HG03280 (cell line): ENCODE measurements at regions not wholly inside any gene's neighbourhood (a gene's known extent, or its start where the extent isn't known, plus 50 kb on each side); places are given as distances from the start of the nearest gene placed in this dataset.

Experiments used
- ATAC-seq: cut with Tn5 transposase; IDR thresholded peaks from one replicate; pipeline ENCODE4 v1.9.1; 2021; ENCODE audit warnings: mild to moderate bottlenecking, moderate library complexity; ENCODE audit not compliant: unreplicated experiment

DNA sequence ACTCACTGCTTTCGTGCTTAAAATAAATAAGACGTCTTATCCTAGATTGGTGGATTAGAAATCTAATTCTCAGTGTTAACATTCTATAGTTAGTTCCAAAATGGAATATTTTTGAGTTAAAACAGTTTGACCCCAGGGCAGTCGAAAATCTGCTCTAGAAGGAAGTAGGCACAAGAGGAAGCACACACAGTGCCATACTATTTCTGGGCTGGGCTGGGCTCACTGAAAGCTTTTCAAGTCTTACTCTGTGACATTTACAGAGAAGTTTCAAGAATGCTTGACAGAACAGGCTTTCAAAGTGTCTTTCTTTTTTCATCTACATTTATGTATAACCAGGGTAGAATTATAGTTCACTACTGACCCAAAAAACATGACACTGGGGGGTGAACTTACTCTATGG, 209.8 kb downstream of the SOD2 start:
- ATAC-seq = no peak

DNA sequence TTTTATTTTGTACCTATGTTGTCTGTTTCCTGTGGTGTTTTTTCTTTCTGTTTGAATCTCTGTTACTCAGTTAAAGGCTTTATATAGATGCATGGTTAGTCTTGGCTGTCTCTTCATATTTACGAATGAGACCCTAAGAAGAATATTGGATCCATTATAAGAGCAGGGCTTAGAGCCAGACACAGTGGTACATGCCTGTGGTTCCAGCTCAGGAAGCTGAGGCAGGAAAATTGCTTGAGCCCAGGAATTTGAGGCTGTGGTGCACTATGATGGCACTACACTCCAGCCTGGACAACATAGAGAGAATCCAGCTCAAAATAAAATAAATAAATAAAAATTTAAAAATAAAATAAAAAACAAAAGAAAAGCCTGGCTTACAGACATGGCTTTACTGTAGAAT, 211.1 kb downstream of the SOD2 start:
- no peak for ATAC-seq

DNA sequence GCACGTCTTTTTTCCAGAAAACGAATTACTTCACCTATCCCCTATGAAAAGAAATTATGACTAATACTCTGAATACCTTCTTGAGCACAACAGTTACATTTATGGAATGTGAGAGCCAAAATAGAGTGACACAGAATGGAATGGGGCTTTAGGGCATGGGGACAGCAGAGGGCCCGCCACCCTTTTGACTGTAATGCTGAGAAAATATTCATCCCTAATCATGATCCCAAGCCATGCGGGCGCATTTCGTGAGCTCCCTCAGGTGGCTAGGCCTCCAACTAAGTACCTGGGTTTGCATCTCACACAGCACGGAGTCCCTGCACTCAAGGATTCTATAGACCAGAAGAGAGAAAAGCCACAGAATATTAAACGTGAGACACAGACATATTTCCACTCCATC, 212.6 kb downstream of the SOD2 start:
- no peak for ATAC-seq

DNA sequence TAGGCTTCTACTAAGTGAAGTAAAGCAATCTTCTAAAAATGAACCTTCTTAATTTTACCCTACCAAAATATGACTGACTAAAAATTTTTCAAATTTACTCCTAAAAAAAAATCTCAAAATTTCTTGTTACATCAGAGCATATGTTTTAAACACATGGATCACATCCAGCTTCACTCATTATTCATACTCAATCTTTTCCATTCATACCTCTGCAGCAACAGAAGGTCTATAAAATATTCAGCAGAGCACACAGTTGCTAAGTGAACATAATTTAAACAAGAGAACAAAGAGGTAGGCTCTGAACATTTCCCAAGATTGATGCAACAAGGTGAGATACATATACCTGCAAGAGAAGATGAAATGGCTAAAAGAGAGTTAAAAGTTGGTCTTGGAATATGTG, 213.9 kb downstream of the SOD2 start:
- ATAC-seq = no peak

DNA sequence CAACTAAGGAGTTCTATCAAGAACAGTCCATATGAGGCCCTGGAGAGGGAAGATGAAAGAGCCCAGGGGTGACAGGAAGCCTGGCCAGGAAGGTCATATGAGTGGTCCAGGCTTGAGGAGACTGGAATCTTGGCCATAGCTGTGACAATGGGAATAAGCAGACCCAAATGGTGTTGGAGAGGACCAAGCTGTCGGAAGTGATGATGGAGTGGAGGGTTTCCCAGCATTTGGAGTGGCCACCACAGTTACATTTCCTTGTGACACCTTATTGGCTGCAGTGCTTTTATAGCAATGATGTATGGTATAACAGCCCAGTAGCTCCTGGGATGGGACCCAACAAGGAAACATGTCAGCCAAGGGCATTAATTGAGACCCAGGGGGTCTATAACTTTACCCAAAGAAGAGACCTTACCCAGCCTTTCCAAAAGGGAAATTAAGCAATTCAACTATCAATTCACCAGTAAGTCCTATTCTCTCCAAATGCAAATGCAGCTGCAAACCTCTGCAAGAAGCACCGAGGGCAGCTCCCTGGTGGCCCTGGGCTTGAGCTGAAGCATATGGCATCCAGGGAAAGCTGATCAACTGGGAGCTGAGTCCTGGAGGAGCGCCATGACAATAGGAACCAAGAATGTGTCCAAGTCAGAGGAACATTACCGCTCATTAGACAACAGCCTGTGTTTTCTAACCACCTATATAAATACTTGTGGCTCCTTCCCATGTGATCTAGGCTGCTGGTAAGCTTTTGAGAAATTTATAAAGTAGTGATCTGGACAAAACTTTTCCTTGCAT, 219.4 kb downstream of the SOD2 start:
- ATAC-seq = no peak

DNA sequence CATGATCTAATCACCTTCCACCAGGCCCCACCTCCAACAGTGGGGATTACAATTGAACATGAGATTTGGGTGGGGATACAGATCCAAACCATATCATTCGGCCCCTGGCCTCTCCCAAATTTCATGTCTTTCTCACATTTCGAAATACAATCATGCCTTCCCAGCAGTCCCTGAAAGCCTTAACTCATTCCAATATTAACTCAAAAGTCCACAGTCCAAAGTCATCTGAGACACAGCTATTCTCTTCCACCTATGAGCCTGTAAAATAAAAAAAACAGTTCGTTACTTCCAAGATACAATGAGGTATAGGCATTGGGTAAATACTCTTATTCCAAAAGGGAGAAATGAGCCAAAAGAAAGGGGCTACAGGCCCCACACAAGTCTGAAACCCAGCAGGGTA, 222.6 kb downstream of the SOD2 start:
- ATAC-seq = no peak

DNA sequence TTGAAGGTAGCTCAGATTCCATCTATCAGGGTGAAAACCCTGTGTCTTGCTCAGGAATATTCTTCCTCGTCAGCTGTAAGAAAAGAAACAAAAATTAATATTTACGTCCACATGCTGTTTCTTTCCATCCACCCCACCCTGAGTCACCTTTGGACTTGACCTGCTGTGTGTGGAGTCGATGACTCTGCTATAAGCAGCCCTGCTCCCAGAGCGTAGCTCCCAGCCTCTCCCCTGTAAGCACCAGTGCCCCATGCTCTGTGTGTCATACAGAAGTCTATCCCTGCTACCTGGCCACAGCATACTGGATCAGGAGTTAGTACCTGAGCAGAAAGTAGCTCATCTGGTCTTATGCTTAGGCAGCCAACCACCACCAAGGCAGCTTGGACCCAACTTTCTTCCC, 223.6 kb downstream of the SOD2 start:
- ATAC-seq = no peak

DNA sequence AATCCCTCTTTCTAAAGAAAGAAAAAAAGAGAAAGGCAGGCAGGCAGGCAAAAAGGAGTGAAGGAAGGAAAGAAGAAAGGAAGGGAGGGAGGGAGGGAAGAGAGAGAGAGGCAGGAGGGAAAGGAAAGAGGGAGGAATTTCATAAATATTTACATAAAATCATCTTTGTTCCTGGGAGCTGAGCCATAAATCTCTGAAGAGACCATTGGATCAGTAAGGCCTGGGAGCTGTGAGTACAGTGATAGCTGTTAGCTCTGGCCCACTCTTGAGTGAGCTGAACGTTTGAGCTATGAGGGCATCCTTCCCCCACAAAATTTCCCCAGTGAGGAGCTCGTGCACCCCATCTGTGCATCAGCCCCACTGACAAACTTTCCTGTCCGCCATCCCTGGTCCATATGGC, 224.0 kb downstream of the SOD2 start:
- no peak for ATAC-seq

DNA sequence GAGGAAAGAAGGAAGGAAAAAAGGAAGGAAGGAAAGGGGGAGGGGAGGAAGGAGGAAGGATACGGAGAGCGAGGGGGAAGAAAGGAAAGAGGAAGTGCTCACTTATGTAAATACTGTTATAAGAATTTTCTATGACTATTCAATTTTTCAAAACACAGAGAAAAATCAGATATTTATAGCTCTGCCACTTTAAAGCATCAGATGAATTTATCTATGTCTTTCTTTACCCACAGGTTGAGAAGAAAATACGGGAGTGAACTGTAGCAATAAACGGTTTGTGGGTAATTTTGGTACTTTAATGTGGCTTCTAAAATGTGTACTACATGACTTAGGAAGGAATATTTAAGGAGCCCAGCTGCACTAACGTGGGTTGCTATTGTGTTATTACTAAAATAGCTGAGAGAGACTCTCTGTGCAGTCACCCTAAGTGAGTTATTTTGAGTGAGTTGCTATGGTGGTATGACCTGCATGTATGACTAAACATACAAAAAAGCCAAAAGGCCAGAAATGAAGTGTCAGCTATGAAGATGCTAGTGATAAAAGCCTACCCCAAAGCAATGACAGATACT, 225.5 kb downstream of the SOD2 start:
- peak; percentile 73 for ATAC-seq

DNA sequence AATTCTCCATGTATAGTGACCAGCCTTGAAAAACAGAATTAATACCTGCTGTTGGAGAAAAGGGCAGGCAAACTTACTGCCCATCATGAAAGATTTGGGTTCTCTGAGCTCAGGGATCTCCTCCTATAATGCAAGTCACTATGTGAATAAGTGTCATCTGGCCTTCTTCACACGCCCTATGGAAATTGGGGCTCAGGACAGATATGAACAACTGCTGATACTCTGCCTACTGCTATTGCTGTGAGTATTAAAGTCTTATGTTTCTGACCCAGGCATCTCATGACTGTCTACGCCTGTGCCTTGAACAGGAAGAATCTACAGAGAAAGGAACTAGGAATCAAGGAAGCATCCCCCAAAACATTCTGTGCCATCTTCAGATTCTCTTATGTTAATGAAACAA, 226.1 kb downstream of the SOD2 start:
- no peak for ATAC-seq

DNA sequence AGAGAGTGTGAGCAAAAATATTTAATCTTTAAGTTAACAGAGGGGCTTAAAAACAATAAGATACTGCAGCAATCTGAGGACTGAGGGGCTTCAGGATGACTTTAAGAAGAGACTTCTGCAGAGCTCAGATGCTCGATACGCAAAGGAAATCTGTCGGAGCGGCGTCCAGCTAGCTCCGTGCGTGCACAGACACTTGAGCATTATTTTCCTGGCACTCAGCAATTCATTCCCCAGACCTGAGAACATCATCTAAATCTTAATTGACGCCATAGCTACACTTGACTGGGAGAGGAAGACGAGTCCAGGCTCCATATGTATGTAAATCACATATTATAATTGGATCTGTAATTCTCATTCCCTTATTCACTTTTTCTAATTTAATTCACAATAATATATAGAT, 228.2 kb downstream of the SOD2 start:
- ATAC-seq = no peak

DNA sequence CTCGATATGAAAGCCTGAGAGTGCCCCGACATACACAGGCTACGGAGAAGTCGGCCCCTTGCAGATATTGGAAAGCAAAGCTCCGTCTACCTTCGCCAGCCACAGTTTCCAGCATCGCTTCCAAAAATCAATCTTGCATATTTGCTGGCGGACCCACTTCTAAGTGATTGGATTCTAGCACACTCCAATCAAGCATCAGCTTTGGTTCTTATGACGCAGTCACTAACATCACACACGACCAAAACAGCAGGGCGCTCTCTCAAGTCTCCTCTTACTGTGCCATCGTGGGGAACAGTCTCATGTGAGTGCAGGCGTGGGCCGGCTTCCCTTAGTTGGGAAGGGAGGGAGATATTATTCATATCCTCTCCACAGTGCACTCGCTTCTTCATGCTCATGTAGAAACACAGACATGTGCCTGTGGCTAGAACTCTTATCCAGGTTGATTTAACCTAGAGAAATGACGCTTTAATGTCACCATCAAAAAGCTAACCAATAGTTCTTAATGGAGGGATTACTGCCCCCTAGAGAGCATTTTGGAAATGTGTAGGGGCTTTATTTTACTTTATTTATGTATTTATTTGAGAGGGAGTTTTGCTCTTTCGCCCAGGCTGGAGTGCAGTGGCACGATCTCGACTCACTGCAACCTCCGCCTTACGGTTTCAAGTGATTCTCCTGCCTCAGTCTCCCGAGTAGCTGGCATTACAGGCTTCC, 229.8 kb downstream of the SOD2 start:
- no peak for ATAC-seq

DNA sequence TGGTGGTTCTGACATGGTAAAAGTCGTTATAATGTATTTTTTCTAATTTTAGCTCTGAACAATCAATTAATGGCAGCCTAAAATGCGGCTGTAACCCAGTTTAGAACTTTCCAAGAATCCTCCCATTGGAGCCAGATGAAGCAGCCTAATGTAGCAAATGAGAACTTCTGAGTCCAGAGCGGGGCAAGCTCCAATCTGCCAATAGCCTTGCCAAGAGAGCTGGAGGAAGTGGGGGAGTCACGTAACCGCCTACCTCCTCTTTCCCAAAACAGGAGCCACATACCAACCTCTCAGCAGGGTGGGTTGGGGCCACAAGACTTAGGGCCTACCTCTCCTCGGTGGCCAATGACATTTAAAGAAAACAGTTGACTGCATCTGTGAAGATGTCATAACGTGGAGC, 230.6 kb downstream of the SOD2 start:
- no peak for ATAC-seq

DNA sequence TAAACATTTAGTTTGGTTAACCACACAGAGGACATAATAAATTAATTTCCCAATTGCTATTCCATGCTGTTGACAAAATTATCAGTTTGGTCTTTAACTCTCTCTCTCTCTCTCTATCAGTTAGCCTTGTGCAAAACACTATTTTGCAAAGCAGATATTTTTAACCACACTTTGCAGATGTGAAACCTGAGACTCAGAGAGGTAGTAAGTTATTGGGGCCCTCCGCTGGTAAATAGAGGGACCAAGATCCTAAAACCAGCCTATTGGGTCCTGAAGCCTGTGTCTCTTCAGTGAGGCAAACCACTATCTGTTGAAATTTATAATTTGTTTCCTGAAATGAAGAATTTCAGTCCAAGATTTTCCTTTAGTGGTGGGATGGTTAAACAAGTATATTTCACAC, 231.0 kb downstream of the SOD2 start:
- peak; percentile 44 for ATAC-seq

DNA sequence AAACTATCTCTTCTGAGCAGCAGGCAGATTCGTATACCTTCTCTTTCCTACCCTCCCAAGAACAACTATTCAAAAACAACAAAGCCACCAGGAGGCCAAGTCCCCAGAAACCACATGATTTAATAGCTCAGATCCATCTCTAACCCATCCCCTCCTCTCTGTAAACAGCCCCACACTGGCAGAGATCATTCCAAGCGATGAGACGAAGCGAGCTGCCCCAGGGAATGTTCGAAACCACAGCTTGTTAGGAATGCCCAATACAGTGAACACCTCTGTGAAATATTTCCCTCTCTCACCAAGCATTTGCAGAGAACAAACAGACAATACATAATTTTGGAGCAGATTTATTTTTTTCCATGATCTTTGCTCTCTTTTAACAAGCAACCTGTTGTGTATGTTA, 231.8 kb downstream of the SOD2 start:
- ATAC-seq = no peak

DNA sequence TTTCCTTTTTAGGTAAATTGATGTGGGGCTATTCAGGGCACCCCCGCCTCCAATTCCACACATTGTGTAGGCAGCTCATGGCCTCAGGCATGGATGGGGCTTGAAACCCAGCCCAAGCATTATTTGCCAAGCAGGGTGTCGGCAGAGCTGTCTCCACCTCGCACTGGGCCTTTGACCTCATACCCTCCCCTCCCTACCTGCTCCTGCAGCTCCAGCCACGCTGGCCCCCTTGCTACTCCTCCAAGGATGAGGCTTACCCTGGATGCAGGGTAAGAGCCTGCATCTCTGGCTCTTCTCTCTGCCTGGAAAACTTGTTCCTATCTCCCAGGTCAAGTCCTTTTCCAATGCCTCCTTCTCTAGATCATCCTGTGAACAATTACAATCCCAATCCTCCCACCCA, 232.6 kb downstream of the SOD2 start:
- no peak for ATAC-seq

DNA sequence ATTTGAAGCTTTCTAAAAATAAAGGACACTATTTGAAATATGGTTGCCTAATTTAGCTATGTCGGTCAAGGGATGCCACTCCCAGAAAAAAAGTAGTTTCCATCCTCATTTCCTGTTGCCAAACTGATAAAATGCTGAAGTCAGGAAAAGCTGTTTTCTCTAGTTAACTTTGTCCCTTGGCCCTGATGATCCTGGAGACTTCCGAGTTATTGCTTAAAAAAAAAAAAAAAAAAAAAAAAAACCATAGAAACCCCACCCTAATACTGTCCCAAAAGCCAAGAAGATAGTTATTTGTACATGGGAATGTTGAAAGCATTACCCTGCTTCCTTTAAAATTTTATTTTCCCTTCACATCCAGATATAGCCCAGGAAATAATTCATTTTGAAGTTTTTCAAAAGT, 236.7 kb downstream of the SOD2 start:
- no peak for ATAC-seq

DNA sequence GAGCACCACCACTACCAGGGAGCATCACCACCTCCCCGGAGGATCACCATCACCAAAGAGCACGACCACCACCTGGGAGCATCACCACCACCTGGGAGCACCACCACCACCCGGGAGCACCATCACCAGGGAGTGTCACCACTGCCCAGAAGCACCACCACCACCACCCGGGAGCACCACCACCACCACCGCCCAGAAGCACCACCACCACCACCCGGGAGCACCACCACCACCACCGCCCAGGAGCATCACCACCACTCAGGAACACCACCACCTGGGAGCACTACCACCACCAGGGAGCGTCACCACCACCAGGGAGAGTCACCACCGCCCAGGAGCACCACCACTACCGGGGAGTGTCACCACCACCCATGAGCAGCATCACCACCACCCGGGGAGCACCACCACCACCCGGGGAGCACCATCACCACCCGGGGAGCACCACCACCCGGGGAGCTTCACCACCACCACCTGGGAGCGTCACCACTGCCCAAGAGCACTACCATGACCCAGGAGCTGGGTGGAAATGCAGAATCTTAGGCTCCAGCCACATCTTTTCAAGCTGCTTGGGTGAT, 237.3 kb downstream of the SOD2 start:
- ATAC-seq = no peak

DNA sequence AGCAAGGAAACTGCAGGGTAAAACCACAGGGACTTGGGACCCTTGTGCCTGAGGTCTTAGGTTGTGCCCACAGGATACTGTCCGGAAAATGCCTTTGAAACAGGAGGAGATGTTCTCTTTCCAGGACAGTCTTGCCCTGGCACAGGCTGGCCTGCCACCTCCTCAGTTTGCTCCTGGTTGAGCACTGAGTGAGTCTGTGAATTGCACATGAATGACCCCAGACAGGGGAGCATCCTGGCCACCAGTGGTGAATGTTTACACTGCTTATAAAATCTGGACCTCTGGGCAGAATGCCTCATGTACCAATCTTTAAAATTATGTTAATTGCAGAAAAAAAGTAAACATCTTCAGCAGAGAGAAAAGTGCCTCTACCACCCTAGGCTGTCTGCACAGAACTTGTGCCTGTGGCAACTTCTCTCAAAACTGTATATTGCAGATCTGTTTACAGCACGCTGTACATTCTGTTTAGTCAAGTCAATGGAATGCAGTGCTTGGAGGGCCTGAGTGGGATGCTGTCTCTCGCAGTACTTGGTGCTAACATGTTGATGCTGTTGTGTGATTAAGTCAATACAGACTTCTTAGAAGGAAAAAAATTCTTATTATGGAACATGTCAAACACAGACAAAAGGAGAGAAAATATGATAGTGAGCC, 242.1 kb downstream of the SOD2 start:
- no peak for ATAC-seq

DNA sequence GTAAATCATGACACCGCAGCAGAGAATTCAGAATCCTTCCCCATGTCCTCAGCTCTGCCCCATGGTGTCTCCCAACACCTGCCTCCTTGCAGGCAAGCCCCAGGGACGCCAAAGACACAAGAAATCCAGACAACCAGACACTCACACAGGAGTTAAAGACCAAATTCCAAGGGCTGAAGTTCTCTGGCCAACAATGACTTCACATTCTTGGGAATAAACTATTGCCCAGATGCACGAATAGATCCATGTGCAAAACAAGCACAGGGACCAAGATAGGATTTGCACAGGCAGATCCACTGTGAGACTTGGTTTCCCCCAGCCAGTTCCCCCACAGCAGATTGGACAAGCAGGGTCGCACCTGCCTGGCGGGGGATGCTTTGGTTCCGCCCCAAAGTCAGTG, 246.7 kb downstream of the SOD2 start:
- ATAC-seq = no peak

DNA sequence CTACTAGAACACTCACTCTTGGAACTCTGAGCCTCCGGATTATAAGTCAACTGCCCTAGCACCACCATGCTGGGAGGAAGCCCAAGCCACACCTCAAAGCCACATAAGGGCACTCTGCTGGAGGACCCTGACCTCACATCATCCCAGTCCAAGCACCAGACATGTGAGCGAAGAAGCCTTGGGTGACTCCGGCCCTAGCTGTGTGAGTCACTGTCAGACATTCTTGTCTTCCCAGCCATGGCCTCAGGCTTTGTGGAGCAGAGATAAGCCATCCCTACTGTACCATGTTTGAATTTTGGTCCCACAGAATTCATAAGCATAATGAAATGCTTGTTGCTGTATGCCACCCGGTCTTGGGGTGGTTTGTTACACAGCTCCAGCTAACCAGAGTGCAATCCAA, 247.7 kb downstream of the SOD2 start:
- ATAC-seq = no peak
